ENCODE measurements at regions not wholly inside any gene's neighbourhood (a gene's known extent, or its start where the extent isn't known, plus 50 kb on each side); places are given as distances from the start of the nearest gene placed in this dataset.
"Not testable (repeated sequence)": the region's sequence is repeated elsewhere in the genome, so short reads cannot be mapped to it uniquely, and the experiment has no call there.

GRCh38 chrX:41029332-41029731 lies 55.9 kb upstream of the USP9X start:
- no peak for TF ChIP-seq CTCF (IDR thresholded peaks at IDR 0.05)
- H3K4me1 ChIP-seq (ENCODE audit: control insufficient read depth in 1 of 2, insufficient read depth in 1 of 2, low read depth in 1 of 2, low read length in 1 of 2) = no peaks in the 10 kb centered on the region
- H3K27ac ChIP-seq = no peak overlapping the region
- H3K4me3 ChIP-seq (ENCODE audit: low read depth in 1 of 2, low read length in 1 of 2) = no peak overlapping the region
- no peaks in the 10 kb centered on the region for H3K27me3 ChIP-seq
- no peaks in the 10 kb centered on the region for H3K9me3 ChIP-seq
- no peaks in the 10 kb centered on the region for H3K36me3 ChIP-seq

GRCh38 chrX:41031256-41031967 lies 53.8 kb upstream of the USP9X start:
- Histone ChIP-seq H3K27ac (no peak overlapping the region), H3K4me3 (ENCODE audit: low read depth in 1 of 2, low read length in 1 of 2) (no peak overlapping the region), H3K27me3 (no peaks in the 10 kb centered on the region), H3K4me1 (ENCODE audit: control insufficient read depth in 1 of 2, insufficient read depth in 1 of 2, low read depth in 1 of 2, low read length in 1 of 2) (no peaks in the 10 kb centered on the region), H3K36me3 (no peaks in the 10 kb centered on the region), H3K9me3 (no peaks in the 10 kb centered on the region)
- no peak for TF ChIP-seq CTCF (IDR thresholded peaks at IDR 0.05)

- Histone ChIP-seq H3K27me3 (no peaks in the 10 kb centered on the region), H3K4me1 (ENCODE audit: control insufficient read depth in 1 of 2, insufficient read depth in 1 of 2, low read depth in 1 of 2, low read length in 1 of 2) (no peaks in the 10 kb centered on the region), H3K27ac (no peak overlapping the region), H3K36me3 (no peaks in the 10 kb centered on the region), H3K4me3 (ENCODE audit: low read depth in 1 of 2, low read length in 1 of 2) (no peak overlapping the region), H3K9me3 (no peaks in the 10 kb centered on the region)
- no peak for TF ChIP-seq CTCF (IDR thresholded peaks at IDR 0.05)
These were observed 51.9 kb upstream of the USP9X start for GRCh38 chrX:41033299-41033698.

GRCh38 chrX:41034902-41035301 lies 50.3 kb upstream of the USP9X start:
- not testable (repeated sequence) for H3K9me3 ChIP-seq; H3K27ac ChIP-seq; H3K4me1 ChIP-seq (ENCODE audit: control insufficient read depth in 1 of 2, insufficient read depth in 1 of 2, low read depth in 1 of 2, low read length in 1 of 2); H3K36me3 ChIP-seq; H3K27me3 ChIP-seq; H3K4me3 ChIP-seq (ENCODE audit: low read depth in 1 of 2, low read length in 1 of 2)

Data from neutrophil (primary cell).